Motor neuron (in vitro differentiated cells): ENCODE measurements at regions not wholly inside any gene's neighbourhood (a gene's known extent, or its start where the extent isn't known, plus 50 kb on each side); places are given as distances from the start of the nearest gene placed in this dataset.

Experiments
- ATAC-seq, 8 experiments: fragments of 200-7000 bp; cut with Tn5 transposase; replicated peaks in 6 of 8; 2 replicates each; pipeline ENCODE4 v1.8.0; 2021; ENCODE audit warnings: mild to moderate bottlenecking in 8 of 8, moderate library complexity in 8 of 8
- H3K27ac ChIP-seq, 2 donors: fragments of 250-450 bp; sonication (Bioruptor Pico); 2 replicates each; pipeline ENCODE4 v1.9.0; 2021; ENCODE audit warnings: antibody characterized with exemption in 2 of 2, mild to moderate bottlenecking in 2 of 2, moderate library complexity in 1 of 2
- H3K4me1 ChIP-seq, 2 donors: fragments of 250-450 bp; sonication (Bioruptor Pico); replicated peaks in 1 of 2; 2 replicates each; pipeline ENCODE4 v1.6.1; 2021; ENCODE audit warnings: antibody characterized with exemption in 2 of 2, mild to moderate bottlenecking in 2 of 2, moderate library complexity in 1 of 2
- H3K4me3 ChIP-seq, 5 donors: fragments of 250-450 bp; sonication (Bioruptor Pico); 2 replicates each; pipeline ENCODE4 v1.9.0; 2021; ENCODE audit warnings: antibody characterized with exemption in 5 of 5, mild to moderate bottlenecking in 5 of 5, moderate library complexity in 4 of 5
- WGBS, 10 experiments: fragments of 450-650 bp; shearing (Covaris generic); methylation state at CpG; one replicate each; pipeline ENCODE4 v1.0.0; 2022; 5-methylcytosine and 5-hydroxymethylcytosine counted together
- in situ Hi-C, 9 experiments: fragments of 400-800 bp; cut with MboI; loops; one replicate each; pipeline ENCODE4 v1.15.0; 2021; ENCODE audit warnings: low sequenced_read_pairs in 9 of 9, low pct_unique_long_range_greater_than_20kb in 2 of 9; ENCODE audit not compliant: unreplicated experiment in 9 of 9

- Histone ChIP-seq H3K4me1 (peaks cover 0 to under 1% of the 10 kb centered on the region in 2 donors), H3K4me3 (no peak overlapping the region), H3K27ac (no peak overlapping the region)
- ATAC-seq, result no peak
- 60 to 100% (median 81%) methylated on average over 1 to 2 of the region's 2 CpGs; no CpG with 5 or more reads in 4 of the 10 experiments for WGBS, 10 experiments
- in situ Hi-C loops, result no loop called here
Observed at GRCh38 chr5:54754878-54755277, 230.5 kb downstream of the ESM1 start.

- in situ Hi-C loops, result no loop called here
- Histone ChIP-seq H3K4me3 (no peak overlapping the region), H3K4me1 (peaks cover 3 to 5% of the 10 kb centered on the region in 2 donors), H3K27ac (no peak overlapping the region)
- WGBS, 10 experiments, result 78 to 100% (median 93%) methylated on average over 2 to 7 of the region's 7 CpGs; no CpG with 5 or more reads in 2 of the 10 experiments
- ATAC-seq, result no peak
Observed at GRCh38 chr5:54754420-54754819, 231.0 kb downstream of the ESM1 start.

GRCh38 chr5:54753753-54754152 lies 231.6 kb downstream of the ESM1 start:
- in situ Hi-C loops, result no loop called here
- H3K27ac ChIP-seq, result no peak overlapping the region
- 67 to 100% (median 83%) methylated on average over 1 of the region's 1 CpG; no CpG with 5 or more reads in 4 of the 10 experiments for WGBS, 10 experiments
- ATAC-seq, result no peak
- no peak overlapping the region for H3K4me3 ChIP-seq
- H3K4me1 ChIP-seq, result peaks cover 9 to 12% of the 10 kb centered on the region in 2 donors

GRCh38 chr5:54753034-54753433 lies 232.4 kb downstream of the ESM1 start:
- Histone ChIP-seq H3K4me1 (peaks cover 15 to 17% of the 10 kb centered on the region in 2 donors), H3K27ac (no peak overlapping the region), H3K4me3 (no peak overlapping the region)
- WGBS, 10 experiments, result 14 to 83% (median 50%) methylated on average over 1 to 3 of the region's 4 CpGs; no CpG with 5 or more reads in 1 of the 10 experiments
- in situ Hi-C loops, result no loop called here
- peak in 2 of 8 experiments; percentile 69 to 86 for ATAC-seq

- peaks cover 26% of the 10 kb centered on the region in 2 donors for H3K4me1 ChIP-seq
- in situ Hi-C loops, result loop anchor here in 1 of 9 experiments (25.0 kb wide), 1 partner anchor 236 kb away; the partner anchor contains the start of gene SNX18
- ATAC-seq, result peak in 5 of 8 experiments; percentile 46 to 65 (median 52)
- peak overlapping the region in 1 of 2 donors; percentile 71 for H3K27ac ChIP-seq
- H3K4me3 ChIP-seq, result no peak overlapping the region
- 60 to 100% (median 77%) methylated on average over 1 to 4 of the region's 4 CpGs; no CpG with 5 or more reads in 2 of the 10 experiments for WGBS, 10 experiments
Observed at GRCh38 chr5:54748527-54748926, 231.0 kb downstream of the SNX18 start.

GRCh38 chr5:54746777-54747398 lies 229.3 kb downstream of the SNX18 start:
- WGBS, 10 experiments, result 88 to 100% (median 91%) methylated on average over 1 to 10 of the region's 10 CpGs; no CpG with 5 or more reads in 1 of the 10 experiments
- ATAC-seq, result no peak
- H3K4me3 ChIP-seq, result no peak overlapping the region
- H3K27ac ChIP-seq, result no peak overlapping the region
- peaks cover 26 to 28% of the 10 kb centered on the region in 2 donors for H3K4me1 ChIP-seq
- in situ Hi-C loops, result loop anchor here in 1 of 9 experiments (25.0 kb wide), 1 partner anchor 235 kb away; the partner anchor contains the start of gene SNX18

- in situ Hi-C loops, result loop anchor here in 1 of 9 experiments (25.0 kb wide), 1 partner anchor 234 kb away; the partner anchor contains the start of gene SNX18
- no peak overlapping the region for H3K4me3 ChIP-seq
Observed at GRCh38 chr5:54746346-54746745, 228.8 kb downstream of the SNX18 start.

GRCh38 chr5:54745599-54745998 lies 228.0 kb downstream of the SNX18 start:
- peaks cover 26 to 28% of the 10 kb centered on the region in 2 donors for H3K4me1 ChIP-seq
- 50 to 100% (median 87%) methylated on average over 1 to 2 of the region's 5 CpGs; no CpG with 5 or more reads in 4 of the 10 experiments for WGBS, 10 experiments
- H3K27ac ChIP-seq, result no peak overlapping the region
- in situ Hi-C loops, result loop anchor here in 1 of 9 experiments (25.0 kb wide), 1 partner anchor 233 kb away; the partner anchor contains the start of gene SNX18
- no peak overlapping the region for H3K4me3 ChIP-seq
- no peak for ATAC-seq

More at GRCh38 chr5:54746346-54746745, 228.8 kb downstream of the SNX18 start:
- WGBS, 10 experiments, result 60 to 96% (median 80%) methylated on average over 1 to 6 of the region's 8 CpGs; no CpG with 5 or more reads in 4 of the 10 experiments
- H3K27ac ChIP-seq, result no peak overlapping the region
- H3K4me1 ChIP-seq, result peaks cover 26 to 28% of the 10 kb centered on the region in 2 donors
- ATAC-seq, result no peak

- 22 to 86% (median 69%) methylated on average over 2 to 8 of the region's 8 CpGs for WGBS, 10 experiments
- in situ Hi-C loops, result loop anchor here in 1 of 9 experiments (25.0 kb wide), 1 partner anchor 232 kb away; the partner anchor contains the start of gene SNX18
- Histone ChIP-seq H3K4me3 (no peak overlapping the region), H3K27ac (no peak overlapping the region), H3K4me1 (peaks cover 21% of the 10 kb centered on the region in 2 donors)
- peak; percentile 17 to 83 (median 76) for ATAC-seq
Observed at GRCh38 chr5:54743997-54744788, 226.6 kb downstream of the SNX18 start.

- 66 to 100% (median 81%) methylated on average over 2 to 5 of the region's 5 CpGs; no CpG with 5 or more reads in 2 of the 10 experiments for WGBS, 10 experiments
- no peak overlapping the region for H3K27ac ChIP-seq
- H3K4me3 ChIP-seq, result no peak overlapping the region
- in situ Hi-C loops, result loop anchor here in 1 of 9 experiments (25.0 kb wide), 1 partner anchor 231 kb away; the partner anchor contains the start of gene SNX18
- no peak for ATAC-seq
- peaks cover 15% of the 10 kb centered on the region in 2 donors for H3K4me1 ChIP-seq
Observed at GRCh38 chr5:54743581-54743980, 226.0 kb downstream of the SNX18 start.

- Histone ChIP-seq H3K27ac (no peak overlapping the region), H3K4me3 (no peak overlapping the region), H3K4me1 (peaks cover 4 to 13% of the 10 kb centered on the region in 2 donors)
- in situ Hi-C loops, result loop anchor here in 1 of 9 experiments (25.0 kb wide), 1 partner anchor 230 kb away; the partner anchor contains the start of gene SNX18
- peak in 3 of 8 experiments; percentile 49 to 88 (median 65) for ATAC-seq
- 4 to 100% (median 60%) methylated on average over 1 to 4 of the region's 7 CpGs; no CpG with 5 or more reads in 3 of the 10 experiments for WGBS, 10 experiments
Observed at GRCh38 chr5:54742417-54742891, 224.9 kb downstream of the SNX18 start.

- in situ Hi-C loops, result loop anchor here in 1 of 9 experiments (25.0 kb wide), 1 partner anchor 229 kb away; the partner anchor contains the start of gene SNX18
- no peak for ATAC-seq
- Histone ChIP-seq H3K4me1 (peaks cover 4 to 13% of the 10 kb centered on the region in 2 donors), H3K27ac (no peak overlapping the region), H3K4me3 (no peak overlapping the region)
- 89 to 100% (median 98%) methylated on average over 1 to 6 of the region's 6 CpGs; no CpG with 5 or more reads in 1 of the 10 experiments for WGBS, 10 experiments
Observed at GRCh38 chr5:54741711-54742110, 224.2 kb downstream of the SNX18 start.
